MCF 10A (cell line): ENCODE measurements at regions not wholly inside any gene's neighbourhood (a gene's known extent, or its start where the extent isn't known, plus 50 kb on each side); places are given as distances from the start of the nearest gene placed in this dataset.

ENCODE experiments used
- BruUV-seq: library from RNA; stranded (reverse); fragments of 400-500 nt; replicated peaks from 2 replicates; lab custom pipeline; 2021; lab: Mats Ljungman, UMichigan
- CTCF ChIA-PET: fragments of 300-600 bp; sonication (Branson Sonifier 250); formaldehyde crosslinking; extraction: SDS; loops from one replicate; lab custom pipeline; 2021; ENCODE audit warnings: antibody characterized with exemption, inconsistent platforms; lab: Yijun Ruan, JAX
- POLR2A ChIA-PET: fragments of 300-600, 350-650 bp; sonication (Branson Sonifier 250); formaldehyde crosslinking; extraction: SDS; loops from one replicate; lab custom pipeline; 2020; ENCODE audit warnings: antibody characterized with exemption, inconsistent platforms; lab: Yijun Ruan, JAX
- DNase-seq: peaks from one replicate; pipeline ENCODE4 v3.0.0-alpha.2; 2018; ENCODE audit not compliant: unreplicated experiment
- H3K27ac Mint-ChIP-seq: one replicate; pipeline ENCODE4 v1.8.0; 2022; ENCODE audit warnings: mild to moderate bottlenecking, low read depth, mixed read lengths; ENCODE audit not compliant: unreplicated experiment
- H3K27me3 Mint-ChIP-seq: one replicate; pipeline ENCODE4 v1.8.0; 2022; ENCODE audit warnings: mixed read lengths; ENCODE audit not compliant: insufficient read depth, unreplicated experiment
- H3K36me3 Mint-ChIP-seq: one replicate; pipeline ENCODE4 v1.8.0; 2022; ENCODE audit warnings: mild to moderate bottlenecking, moderate library complexity, mixed read lengths; ENCODE audit not compliant: insufficient read depth, unreplicated experiment
- H3K4me1 Mint-ChIP-seq: one replicate; pipeline ENCODE4 v1.8.0; 2022; ENCODE audit warnings: mixed read lengths; ENCODE audit not compliant: insufficient read depth, unreplicated experiment
- H3K4me3 Mint-ChIP-seq: one replicate; pipeline ENCODE4 v1.8.0; 2022; ENCODE audit warnings: mild to moderate bottlenecking, moderate library complexity, mixed read lengths; ENCODE audit not compliant: unreplicated experiment
- H3K9me3 Mint-ChIP-seq: one replicate; pipeline ENCODE4 v1.8.0; 2022; ENCODE audit warnings: mixed read lengths; ENCODE audit not compliant: unreplicated experiment
- CTCF ChIP-seq: fragments of 200-600 bp; IDR thresholded peaks from one replicate; pipeline ENCODE4 v1.8.0; 2022; ENCODE audit warnings: antibody characterized with exemption, mild to moderate bottlenecking; ENCODE audit not compliant: unreplicated experiment
- intact Hi-C: fragments of 100-400 bp; cut with micrococcal nuclease; formaldehyde crosslinking; loops from 2 replicates; pipeline ENCODE4 v1.14.1; 2022

- peak overlapping the region; percentile 53 for H3K27ac Mint-ChIP-seq
- peaks cover 19% of the 10 kb centered on the region for H3K4me1 Mint-ChIP-seq
- no peak overlapping the region for H3K4me3 Mint-ChIP-seq
- intact Hi-C loops, result no loop called here
- no peak for TF ChIP-seq CTCF
- H3K9me3 Mint-ChIP-seq, result peaks cover 5% of the 10 kb centered on the region
- peak; percentile 75 for DNase-seq
- H3K27me3 Mint-ChIP-seq, result no peaks in the 10 kb centered on the region
- BruUV-seq, result no TSS peak
- H3K36me3 Mint-ChIP-seq, result no peaks in the 10 kb centered on the region
- ChIA-PET POLR2A (interaction anchor here (0.6 to 1.4 kb wide), 6 partner anchors 9 to 317 kb away, joined by 3 to 4 read pairs (median 3); no protein-coding TSS in a partner anchor), CTCF (no interaction called here)
Measured at GRCh38 chr2:228417526-228417925, 236.0 kb upstream of the SPHKAP start.

GRCh38 chr2:228410061-228410460 lies 228.6 kb upstream of the SPHKAP start:
- BruUV-seq, result no TSS peak
- no peaks in the 10 kb centered on the region for H3K4me1 Mint-ChIP-seq

GRCh38 chr2:228409493-228409892 lies 228.0 kb upstream of the SPHKAP start:
- BruUV-seq, result no TSS peak
- no peaks in the 10 kb centered on the region for H3K36me3 Mint-ChIP-seq
- H3K9me3 Mint-ChIP-seq, result no peaks in the 10 kb centered on the region
- intact Hi-C loops, result no loop called here
- no peak overlapping the region for H3K27ac Mint-ChIP-seq
- TF ChIP-seq CTCF, result no peak
- no peaks in the 10 kb centered on the region for H3K27me3 Mint-ChIP-seq
- ChIA-PET POLR2A (interaction anchor here (1.1 kb wide), 1 partner anchor 8 kb away, joined by 3 read pairs; no protein-coding TSS in a partner anchor), CTCF (no interaction called here)
- DNase-seq, result no peak
- no peak overlapping the region for H3K4me3 Mint-ChIP-seq
- H3K4me1 Mint-ChIP-seq, result no peaks in the 10 kb centered on the region

More at GRCh38 chr2:228410061-228410460, 228.6 kb upstream of the SPHKAP start:
- no peak for DNase-seq
- no peaks in the 10 kb centered on the region for H3K27me3 Mint-ChIP-seq
- H3K9me3 Mint-ChIP-seq, result no peaks in the 10 kb centered on the region
- H3K4me3 Mint-ChIP-seq, result no peak overlapping the region
- intact Hi-C loops, result no loop called here
- H3K27ac Mint-ChIP-seq, result no peak overlapping the region
- H3K36me3 Mint-ChIP-seq, result no peaks in the 10 kb centered on the region
- TF ChIP-seq CTCF, result no peak
- ChIA-PET POLR2A (no interaction called here), CTCF (interaction anchor here (0.6 kb wide), 1 partner anchor 197 kb away, joined by 4 read pairs; no protein-coding TSS in a partner anchor)

DNA sequence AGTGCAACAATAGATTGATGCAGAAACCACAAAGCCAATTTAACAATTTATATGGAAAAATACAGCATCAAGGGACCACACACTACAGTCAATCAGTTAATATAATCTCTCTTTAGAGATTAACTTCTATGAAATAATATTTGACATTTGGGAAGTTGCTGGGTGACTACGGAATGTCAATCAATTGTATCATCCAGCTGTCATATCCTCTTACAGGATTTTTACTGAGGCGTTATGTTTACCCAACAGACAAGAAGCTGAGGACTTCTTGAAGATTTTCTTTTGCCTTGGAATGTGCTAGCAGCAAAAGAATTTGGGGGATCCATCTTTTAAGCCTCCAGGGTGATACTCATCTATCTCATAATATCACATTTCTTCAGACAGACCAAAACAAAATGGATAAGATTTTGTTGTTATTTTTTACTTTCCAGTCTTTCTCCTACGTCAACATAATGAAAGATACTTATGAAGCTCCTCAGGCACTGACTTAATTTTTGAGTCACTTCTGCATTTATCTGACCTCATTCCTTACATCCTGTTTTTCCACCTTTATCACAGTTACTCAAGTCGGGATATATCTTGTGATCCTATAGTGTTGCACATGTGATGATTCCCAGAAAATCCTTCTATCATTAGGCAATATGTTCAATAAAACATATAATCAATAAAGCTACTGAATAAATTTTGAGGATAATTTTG lies 227.2 kb upstream of the SPHKAP start:
- Mint-ChIP-seq H3K36me3 (no peaks in the 10 kb centered on the region), H3K4me1 (no peaks in the 10 kb centered on the region), H3K27me3 (no peaks in the 10 kb centered on the region), H3K4me3 (no peak overlapping the region), H3K27ac (no peak overlapping the region), H3K9me3 (no peaks in the 10 kb centered on the region)
- ChIA-PET CTCF (interaction anchor here (0.8 kb wide), 1 partner anchor 251 kb away, joined by 3 read pairs; no protein-coding TSS in a partner anchor), POLR2A (interaction anchor here (1.1 kb wide), 1 partner anchor 9 kb away, joined by 3 read pairs; no protein-coding TSS in a partner anchor)
- TF ChIP-seq CTCF, result no peak
- intact Hi-C loops, result no loop called here
- BruUV-seq, result no TSS peak
- no peak for DNase-seq
